Pancreas (tissue), 10 donors: ENCODE measurements at regions not wholly inside any gene's neighbourhood (a gene's known extent, or its start where the extent isn't known, plus 50 kb on each side); places are given as distances from the start of the nearest gene placed in this dataset.

Source experiments
- ATAC-seq, 4 donors: fragments of 200-7000 bp; cut with Tn5 transposase; one replicate each; pipeline versions ENCODE4 v1.8.0 to v1.9.1; 2020; ENCODE audit warnings: mild to moderate bottlenecking in 4 of 4, moderate library complexity in 4 of 4
- DNase-seq, 6 donors: peaks; one replicate each; pipeline ENCODE4 v3.0.0-alpha.2; 2020
- FAIRE-seq: peaks from 2 replicates; lab custom pipeline; 2012; peaks lifted over from hg19 to GRCh38; lab: Jason Lieb, UNC
- H3K27ac ChIP-seq, 4 donors: fragments of 200-600 bp; sonication (generic); 1 replicate in 3 of 4; 2 replicates in 1 of 4; pipeline versions ENCODE4 v1.5.0 to v1.8.0; 2020
- H3K27me3 ChIP-seq, 4 donors: fragments of 200-600 bp; one replicate each; pipeline ENCODE4 v1.8.0; 2021
- H3K36me3 ChIP-seq, 3 donors: fragments of 200-600 bp; sonication (generic) in 1 of 3; one replicate each; pipeline versions ENCODE4 v1.5.0 to v1.8.0; 2020 to 2021
- H3K4me1 ChIP-seq, 3 donors: fragments of 200-600 bp; one replicate each; pipeline ENCODE4 v1.8.0; 2021
- H3K4me3 ChIP-seq, 4 donors: fragments of 200-600 bp; sonication (generic) in 2 of 4; one replicate each; pipeline versions ENCODE4 v1.5.0 to v1.8.0; 2020 to 2021
- H3K9me3 ChIP-seq, 4 donors: fragments of 200-600 bp; one replicate each; pipeline ENCODE4 v1.8.0; 2021
- CTCF ChIP-seq, 4 donors: fragments of 200-600 bp; sonication (generic) in 3 of 4; IDR thresholded peaks; one replicate each; pipeline versions ENCODE4 v1.5.0 to v1.8.0; 2021; ENCODE audit warnings: antibody characterized with exemption in 4 of 4
- WGBS, 2 donors: extraction: QIAGEN DNeasy Blood & Tissue Kit; methylation state at CpG; one replicate each; pipeline ENCODE4 v1.1.7; 2013; 5-methylcytosine and 5-hydroxymethylcytosine counted together
- intact Hi-C, 3 donors: fragments of 100-400 bp; cut with DNase I; formaldehyde crosslinking; loops; one replicate each; pipeline versions ENCODE4 v1.11.1 to v1.14.2; 2022
- donor health status: healthy with polysubstance abuse.
- donor health status: DM: no; HTN: no; CAD: no; lungs with moderate emphysema.
- donor health status: DM: no; HTN: no; CAD: no.
- donor health status: control.
- donor health status: control.
- donor health status: Bipolar disorder and iron deficiency.
- donor health status: DM: yes; HTN: yes; CAD: no.
- donor health status: DM: no; HTN: no; CAD: no.
- donor health status: DM: no; HTN: no; CAD: no.
- donor health status: DM: yes; HTN: yes; CAD: no.

- Histone ChIP-seq H3K27me3 (no peaks in the 10 kb centered on the region), H3K36me3 (no peaks in the 10 kb centered on the region), H3K9me3 (no peaks in the 10 kb centered on the region), H3K4me3 (no peak overlapping the region), H3K27ac (no peak overlapping the region), H3K4me1 (no peaks in the 10 kb centered on the region)
- 80 to 94% methylated on average over 4 of the region's 4 CpGs for WGBS, 2 donors
- ATAC-seq: no peak
- DNase-seq: no peak
- no peak for FAIRE-seq
- intact Hi-C loops: no loop called here
- no peak for TF ChIP-seq CTCF (IDR thresholded peaks at IDR 0.05)
Measured at GRCh38 chr20:52631469-52631868, 340.7 kb upstream of the TSHZ2 start.

- WGBS, 2 donors: 40 to 51% methylated on average over 2 of the region's 2 CpGs
- H3K27me3 ChIP-seq: no peaks in the 10 kb centered on the region
- intact Hi-C loops: no loop called here
- H3K27ac ChIP-seq: no peak overlapping the region
- FAIRE-seq (no peak), ATAC-seq (no peak), DNase-seq (no peak)
- H3K4me3 ChIP-seq: no peak overlapping the region
- no peak for TF ChIP-seq CTCF (IDR thresholded peaks at IDR 0.05)
- no peaks in the 10 kb centered on the region for H3K36me3 ChIP-seq
- H3K4me1 ChIP-seq: no peaks in the 10 kb centered on the region
- no peaks in the 10 kb centered on the region for H3K9me3 ChIP-seq
Measured at GRCh38 chr20:52630138-52630537, 342.0 kb upstream of the TSHZ2 start.

- ATAC-seq: no peak
- WGBS, 2 donors: 69 to 85% methylated on average over 4 of the region's 4 CpGs
- FAIRE-seq: no peak
- Histone ChIP-seq H3K4me3 (no peak overlapping the region), H3K9me3 (no peaks in the 10 kb centered on the region), H3K27me3 (no peaks in the 10 kb centered on the region), H3K4me1 (no peaks in the 10 kb centered on the region), H3K27ac (no peak overlapping the region), H3K36me3 (no peaks in the 10 kb centered on the region)
- TF ChIP-seq CTCF (IDR thresholded peaks at IDR 0.05): no peak
- no peak for DNase-seq
- intact Hi-C loops: no loop called here
Measured at GRCh38 chr20:52624281-52624680, 347.9 kb upstream of the TSHZ2 start.

- no peak for ATAC-seq
- no peaks in the 10 kb centered on the region for H3K36me3 ChIP-seq
- intact Hi-C loops: no loop called here
- no peak overlapping the region for H3K4me3 ChIP-seq
- H3K27ac ChIP-seq: no peak overlapping the region
- no peak for FAIRE-seq
- no peak for TF ChIP-seq CTCF (IDR thresholded peaks at IDR 0.05)
- no peaks in the 10 kb centered on the region for H3K4me1 ChIP-seq
- H3K27me3 ChIP-seq: no peaks in the 10 kb centered on the region
- H3K9me3 ChIP-seq: no peaks in the 10 kb centered on the region
- no peak for DNase-seq
Measured at GRCh38 chr20:52622081-52622480, 350.1 kb upstream of the TSHZ2 start.

GRCh38 chr20:52621401-52621800, 350.8 kb upstream of the TSHZ2 start:
- Histone ChIP-seq H3K27ac (no peak overlapping the region), H3K27me3 (no peaks in the 10 kb centered on the region), H3K9me3 (no peaks in the 10 kb centered on the region), H3K4me3 (no peak overlapping the region), H3K4me1 (no peaks in the 10 kb centered on the region), H3K36me3 (no peaks in the 10 kb centered on the region)
- no peak for DNase-seq
- FAIRE-seq: no peak
- WGBS, 2 donors: 40 to 46% methylated on average over 2 of the region's 2 CpGs
- intact Hi-C loops: no loop called here
- no peak for TF ChIP-seq CTCF (IDR thresholded peaks at IDR 0.05)
- no peak for ATAC-seq
